Hematopoietic multipotent progenitor cell treated with erythropoietin and hydrocortisone succinate and interleukin-3 and kit ligand, for 4 days (in vitro differentiated cells): ENCODE measurements at regions not wholly inside any gene's neighbourhood (a gene's known extent, or its start where the extent isn't known, plus 50 kb on each side); places are given as distances from the start of the nearest gene placed in this dataset.

ENCODE experiments used
- DNase-seq: peaks from one replicate; pipeline ENCODE4 v3.0.0-alpha.2; 2015

DNA sequence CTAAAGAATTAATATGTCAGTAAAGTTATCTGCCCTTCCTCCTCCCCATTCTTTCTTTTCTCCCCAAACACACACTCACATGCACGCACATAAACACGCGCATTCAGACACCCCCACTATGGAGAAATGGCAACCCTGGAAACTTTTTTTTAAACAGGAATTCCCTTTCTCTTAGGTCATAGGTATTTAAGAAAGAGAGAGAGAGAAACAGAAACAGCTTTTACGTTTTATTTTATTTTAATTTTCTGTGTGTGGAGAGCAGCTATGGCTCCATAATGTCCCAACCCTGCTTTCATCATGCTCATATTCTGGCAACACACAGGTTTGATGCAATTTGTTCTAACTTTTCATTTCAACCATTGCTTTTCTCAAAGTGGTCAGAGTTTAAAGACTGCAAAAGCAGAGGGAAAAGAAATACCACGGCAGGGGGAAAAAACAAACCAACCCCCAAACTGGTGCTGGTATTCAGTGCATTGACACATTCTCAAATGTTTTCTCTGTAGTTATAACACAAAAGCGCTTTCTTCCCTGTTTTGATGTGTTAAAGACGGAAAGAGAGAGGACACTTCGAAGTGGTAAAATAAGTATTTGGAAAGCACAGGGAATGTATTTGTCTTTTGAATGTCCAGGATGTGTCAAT lies 126.0 kb upstream of the TMEM161B start:
- DNase-seq = no peak

- DNase-seq = no peak
Observed at GRCh38 chr5:88393716-88394535, 125.3 kb upstream of the TMEM161B start.

- no peak for DNase-seq
Observed at GRCh38 chr5:88393042-88393441, 124.4 kb upstream of the TMEM161B start.

- DNase-seq = no peak
Observed at GRCh38 chr5:88391991-88392390, 123.3 kb upstream of the TMEM161B start.

DNA sequence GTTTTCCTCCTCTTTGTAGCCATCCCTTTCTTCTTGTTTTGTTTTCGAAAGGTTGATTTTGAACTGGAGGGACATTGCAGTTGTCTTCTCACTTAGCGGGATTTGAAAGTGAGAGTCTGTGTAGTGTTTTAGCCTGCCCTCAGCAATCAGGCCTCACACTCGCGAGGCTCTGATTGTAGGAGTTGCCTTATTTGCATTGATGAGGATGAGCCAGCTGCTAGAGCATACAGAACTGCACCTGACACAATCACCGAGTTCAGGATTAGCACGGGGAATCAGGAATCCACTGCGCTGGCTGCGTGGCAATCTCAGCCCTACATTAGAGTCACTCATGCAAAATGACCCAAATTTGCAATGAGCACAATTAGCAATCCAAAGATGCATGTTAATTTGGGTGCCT lies 122.5 kb upstream of the TMEM161B start:
- DNase-seq = no peak

GRCh38 chr5:88390481-88390880 lies 121.8 kb upstream of the TMEM161B start:
- no peak for DNase-seq

- no peak for DNase-seq
Observed at GRCh38 chr5:88390096-88390441, 121.4 kb upstream of the TMEM161B start.

DNA sequence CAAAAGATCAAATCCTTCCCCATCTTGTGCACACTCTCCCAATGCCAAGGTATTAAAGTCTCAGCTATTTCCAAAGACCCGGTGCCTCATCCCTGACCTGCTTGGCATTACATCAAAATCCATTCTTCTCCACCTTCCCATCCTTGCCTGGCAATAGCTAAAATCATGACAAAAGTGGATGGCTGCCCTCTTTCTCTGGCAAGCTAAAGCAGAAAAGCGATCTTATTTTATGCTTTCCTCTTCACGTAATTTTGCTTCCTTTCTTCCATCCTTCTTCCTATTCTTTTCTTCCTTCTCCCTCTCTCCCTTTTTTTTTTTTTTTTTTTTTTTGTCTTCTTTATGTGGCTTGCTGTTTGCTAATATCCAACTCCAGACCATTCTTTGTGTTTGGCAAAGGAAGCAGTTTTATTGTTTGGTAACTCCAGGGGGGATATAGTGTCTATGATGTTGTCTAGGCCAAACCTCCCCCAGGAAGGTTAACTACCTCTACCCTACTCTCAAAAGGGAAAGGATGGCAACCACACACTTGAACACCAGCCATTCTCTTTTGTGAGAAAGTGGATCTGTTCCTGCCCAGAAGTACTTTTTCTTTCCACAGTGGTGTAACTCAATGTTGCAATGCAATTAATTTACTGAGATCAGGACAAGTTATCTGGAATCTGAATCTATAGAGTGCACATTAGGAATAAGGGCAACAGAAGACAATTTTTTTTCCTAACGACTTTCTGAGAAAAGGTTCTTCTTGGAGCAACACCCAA lies 120.9 kb upstream of the TMEM161B start:
- DNase-seq = no peak

DNA sequence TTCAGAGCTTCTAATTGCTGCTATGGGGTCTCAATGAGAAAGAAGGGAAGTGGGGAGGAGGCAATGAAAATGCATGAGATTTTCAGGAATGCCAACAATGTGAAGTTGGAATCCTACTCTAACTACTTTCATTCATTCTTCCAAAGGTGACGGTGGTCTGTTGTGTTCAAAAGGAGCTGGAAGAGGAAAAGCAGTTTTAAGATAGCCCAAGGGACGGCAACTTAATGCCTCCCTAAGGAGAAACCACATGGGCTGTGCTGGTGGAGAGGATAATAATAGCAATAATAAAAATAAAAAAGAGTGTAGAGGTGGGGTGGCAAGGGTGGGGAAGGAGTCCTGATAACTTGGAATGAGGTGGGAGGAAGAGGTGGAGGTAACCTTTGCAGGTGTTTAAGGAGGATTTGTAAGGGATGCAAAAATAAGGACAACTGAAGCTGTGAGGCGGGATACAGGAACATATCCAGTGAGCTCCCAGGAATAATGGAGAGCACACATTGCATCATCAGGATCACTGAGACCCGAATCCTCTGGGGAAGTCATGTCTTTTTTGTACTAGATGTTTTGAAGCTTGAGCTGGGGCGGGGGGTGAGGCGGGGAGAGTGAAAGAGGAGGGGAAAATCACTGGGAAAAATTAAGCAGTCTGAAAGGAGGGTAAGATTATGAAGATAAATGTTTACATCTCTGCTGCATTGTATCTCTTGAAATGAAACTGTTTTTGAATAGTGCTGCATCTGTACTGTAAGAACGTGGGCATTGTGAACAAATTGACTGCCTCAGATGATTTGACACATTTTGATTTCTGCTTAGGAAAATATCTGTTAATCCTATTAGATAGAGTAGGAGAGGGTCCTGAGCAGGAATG lies 120.1 kb upstream of the TMEM161B start:
- DNase-seq = no peak

GRCh38 chr5:88384886-88385285 lies 116.2 kb upstream of the TMEM161B start:
- DNase-seq = no peak

DNA sequence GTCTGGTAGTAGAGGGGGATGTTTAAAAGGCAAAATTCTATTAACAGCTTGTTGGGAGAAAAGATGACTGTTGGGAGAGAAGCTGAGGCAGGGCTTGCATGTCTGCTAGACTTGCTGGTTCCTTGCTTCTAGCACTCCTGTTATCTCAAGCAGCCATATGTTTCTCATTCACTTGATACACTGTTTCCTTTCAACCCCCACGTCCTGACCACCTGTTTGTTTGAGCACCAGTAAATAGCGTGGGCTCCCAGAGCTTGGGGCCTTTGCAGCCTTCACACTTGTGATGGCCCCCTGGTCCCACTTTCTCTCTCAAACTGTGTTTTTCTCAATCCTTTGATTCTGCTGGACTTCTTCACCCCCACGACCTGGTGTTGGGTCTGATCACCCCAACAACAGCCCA lies 111.7 kb upstream of the TMEM161B start:
- DNase-seq = peak; percentile 3

DNA sequence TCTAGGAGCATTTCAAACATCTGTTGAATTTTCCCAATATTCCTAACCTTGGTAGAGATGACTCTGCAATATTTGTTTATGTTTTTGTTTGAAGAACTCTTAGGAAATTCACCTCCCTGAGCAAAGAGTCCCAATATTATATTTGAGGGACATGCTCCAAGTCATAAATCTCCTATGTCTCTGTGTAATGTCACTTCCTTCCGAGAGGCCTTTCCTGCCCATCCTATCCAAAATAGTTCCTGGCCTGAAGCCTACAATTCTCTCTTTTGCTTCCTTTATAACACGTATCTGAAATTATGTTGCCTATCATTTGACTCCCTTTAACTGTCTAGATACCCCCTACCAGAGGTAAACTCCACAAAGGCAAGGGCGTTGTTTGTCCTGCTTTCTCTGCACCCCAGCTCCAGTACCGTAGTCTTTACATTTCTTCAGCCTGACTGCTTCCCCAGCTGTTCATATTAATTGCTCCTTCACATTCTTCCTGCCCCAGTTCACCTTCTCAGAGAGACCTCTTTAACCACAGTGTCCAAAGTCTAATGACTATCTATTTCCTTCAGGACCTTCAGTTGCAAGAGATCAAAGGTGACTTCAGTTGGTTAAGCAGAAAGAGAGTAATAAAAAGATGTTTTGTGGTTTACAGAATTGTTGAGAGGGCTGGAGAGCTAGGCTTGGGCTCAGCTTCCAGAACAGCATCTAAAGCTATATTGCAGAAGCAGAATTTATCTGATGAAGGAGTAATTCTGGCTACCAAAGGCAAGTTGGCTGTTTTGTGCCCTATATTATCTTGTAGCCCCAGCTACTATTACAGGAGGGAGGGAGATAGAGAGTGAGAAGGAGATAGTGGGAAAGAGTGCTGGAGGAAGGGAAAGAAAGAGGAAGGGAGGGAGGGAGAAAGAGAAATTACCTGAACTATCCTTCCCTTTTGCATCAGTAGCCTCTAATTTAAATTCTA lies 109.3 kb upstream of the TMEM161B start:
- peak; percentile 22 for DNase-seq

GRCh38 chr5:88377240-88377639 lies 108.6 kb upstream of the TMEM161B start:
- no peak for DNase-seq

- DNase-seq = no peak
Observed at GRCh38 chr5:88376728-88377127, 108.1 kb upstream of the TMEM161B start.

DNA sequence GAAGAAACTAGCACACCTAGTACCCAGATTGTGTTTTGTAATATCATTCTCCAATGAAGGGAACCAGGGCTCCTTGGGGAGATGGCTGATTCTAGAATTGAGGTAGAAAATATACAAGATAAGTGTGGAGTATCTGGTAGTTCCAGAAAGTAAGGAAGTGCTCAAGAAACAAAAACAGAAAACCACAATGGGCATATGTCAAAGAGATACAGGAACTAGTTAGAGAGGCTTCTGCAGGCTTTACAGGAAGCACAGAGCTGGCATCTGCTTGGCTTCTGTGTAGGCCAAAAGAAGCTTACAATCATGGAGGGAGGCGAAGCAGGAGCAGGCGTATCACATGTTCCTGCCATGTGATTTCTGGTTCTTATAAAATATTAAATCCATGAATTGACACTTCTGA lies 105.7 kb upstream of the TMEM161B start:
- peak; percentile 11 for DNase-seq

DNA sequence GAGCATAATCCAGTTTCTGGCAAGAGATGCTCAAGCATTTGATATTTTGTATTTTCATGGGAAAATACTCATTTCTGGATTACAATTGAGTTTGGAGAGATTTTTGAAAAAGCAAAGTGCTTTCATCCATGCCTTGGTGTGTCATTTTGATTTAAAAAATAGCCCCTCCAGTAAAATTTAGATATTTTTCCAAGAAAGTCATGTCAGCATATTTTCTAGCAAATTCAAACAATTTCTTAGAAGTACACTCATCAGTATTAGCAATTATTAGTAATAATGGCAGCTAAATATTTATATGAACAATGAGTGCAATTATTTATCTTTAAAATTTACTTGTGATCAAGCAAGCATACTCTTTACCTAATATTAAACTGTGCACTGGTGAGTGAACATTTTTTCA lies 102.2 kb upstream of the TMEM161B start:
- no peak for DNase-seq

- no peak for DNase-seq
Observed at GRCh38 chr5:88368201-88368600, 99.6 kb upstream of the TMEM161B start.

GRCh38 chr5:88364991-88365390 lies 96.3 kb upstream of the TMEM161B start:
- no peak for DNase-seq

DNA sequence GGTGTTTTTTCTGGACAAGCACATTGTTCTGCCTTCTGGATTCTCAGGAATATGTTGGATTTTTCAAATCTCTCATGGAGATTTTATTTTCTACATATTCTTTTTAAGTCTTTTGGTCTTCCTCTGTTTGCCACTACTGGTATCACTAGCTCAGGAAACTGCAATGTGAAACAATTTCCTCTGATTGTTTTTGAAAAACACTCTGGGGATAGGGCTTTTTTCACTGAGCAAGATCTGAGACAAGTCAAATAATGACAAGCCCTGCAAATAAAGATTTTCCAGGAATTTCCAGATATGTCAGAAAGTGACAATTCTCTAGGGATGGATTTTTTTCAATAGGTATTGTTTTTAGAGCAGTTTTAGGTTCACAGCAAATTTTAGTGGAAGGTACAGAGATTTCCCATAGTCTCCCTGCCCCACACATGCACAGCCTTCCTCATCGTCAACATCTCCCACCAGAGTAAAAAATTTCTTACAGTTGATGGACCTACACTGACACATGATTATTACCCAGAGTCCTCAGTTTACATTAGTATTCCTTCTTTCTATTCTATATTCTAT lies 86.9 kb upstream of the TMEM161B start:
- no peak for DNase-seq

- DNase-seq = no peak
Observed at GRCh38 chr5:88325868-88326267, 57.2 kb upstream of the TMEM161B start.

GRCh38 chr5:88322785-88323184 lies 54.1 kb upstream of the TMEM161B start:
- DNase-seq = no peak
